ENCODE measurements at regions not wholly inside any gene's neighbourhood (a gene's known extent, or its start where the extent isn't known, plus 50 kb on each side); places are given as distances from the start of the nearest gene placed in this dataset.

- intact Hi-C loops (cut with micrococcal nuclease; ENCODE audit: unreplicated experiment): no loop called here
- Mint-ChIP-seq H3K4me3 (ENCODE audit: unreplicated experiment) (no peak overlapping the region), H3K4me1 (ENCODE audit: low read depth, unreplicated experiment) (no peaks in the 10 kb centered on the region), H3K27me3 (ENCODE audit: insufficient read depth, unreplicated experiment) (no peaks in the 10 kb centered on the region), H3K36me3 (ENCODE audit: insufficient read depth, unreplicated experiment) (no peaks in the 10 kb centered on the region), H3K27ac (ENCODE audit: unreplicated experiment) (no peak overlapping the region), H3K9me3 (ENCODE audit: unreplicated experiment) (no peaks in the 10 kb centered on the region)
- POLR2A ChIA-PET: no interaction called here
- Histone ChIP-seq H3K9me3 (no peaks in the 10 kb centered on the region), H3K36me3 (ENCODE audit: control insufficient read depth, insufficient read depth, low read length) (no peaks in the 10 kb centered on the region), H3K4me3 (ENCODE audit: low read depth, low read length) (no peak overlapping the region), H3K4me1 (no peaks in the 10 kb centered on the region), H3K27me3 (replicated peaks; ENCODE audit: control insufficient read depth, insufficient read depth, low read length) (no peaks in the 10 kb centered on the region)
- TF ChIP-seq, protein P1, sequence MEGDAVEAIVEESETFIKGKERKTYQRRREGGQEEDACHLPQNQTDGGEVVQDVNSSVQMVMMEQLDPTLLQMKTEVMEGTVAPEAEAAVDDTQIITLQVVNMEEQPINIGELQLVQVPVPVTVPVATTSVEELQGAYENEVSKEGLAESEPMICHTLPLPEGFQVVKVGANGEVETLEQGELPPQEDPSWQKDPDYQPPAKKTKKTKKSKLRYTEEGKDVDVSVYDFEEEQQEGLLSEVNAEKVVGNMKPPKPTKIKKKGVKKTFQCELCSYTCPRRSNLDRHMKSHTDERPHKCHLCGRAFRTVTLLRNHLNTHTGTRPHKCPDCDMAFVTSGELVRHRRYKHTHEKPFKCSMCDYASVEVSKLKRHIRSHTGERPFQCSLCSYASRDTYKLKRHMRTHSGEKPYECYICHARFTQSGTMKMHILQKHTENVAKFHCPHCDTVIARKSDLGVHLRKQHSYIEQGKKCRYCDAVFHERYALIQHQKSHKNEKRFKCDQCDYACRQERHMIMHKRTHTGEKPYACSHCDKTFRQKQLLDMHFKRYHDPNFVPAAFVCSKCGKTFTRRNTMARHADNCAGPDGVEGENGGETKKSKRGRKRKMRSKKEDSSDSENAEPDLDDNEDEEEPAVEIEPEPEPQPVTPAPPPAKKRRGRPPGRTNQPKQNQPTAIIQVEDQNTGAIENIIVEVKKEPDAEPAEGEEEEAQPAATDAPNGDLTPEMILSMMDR (IDR thresholded peaks at IDR 0.05; ENCODE audit: insufficient read depth in 1 of 2, low read depth in 1 of 2, low read length in 1 of 2, severe bottlenecking in 1 of 2, unreplicated experiment in 1 of 2): no peak
- CTCF ChIA-PET: no interaction called here
- BruUV-seq (replicated peaks): no TSS peak
- no peak for DNase-seq
These were observed 112.7 kb upstream of the NREP start for GRCh38 chr5:111869681-111870080.

DNA sequence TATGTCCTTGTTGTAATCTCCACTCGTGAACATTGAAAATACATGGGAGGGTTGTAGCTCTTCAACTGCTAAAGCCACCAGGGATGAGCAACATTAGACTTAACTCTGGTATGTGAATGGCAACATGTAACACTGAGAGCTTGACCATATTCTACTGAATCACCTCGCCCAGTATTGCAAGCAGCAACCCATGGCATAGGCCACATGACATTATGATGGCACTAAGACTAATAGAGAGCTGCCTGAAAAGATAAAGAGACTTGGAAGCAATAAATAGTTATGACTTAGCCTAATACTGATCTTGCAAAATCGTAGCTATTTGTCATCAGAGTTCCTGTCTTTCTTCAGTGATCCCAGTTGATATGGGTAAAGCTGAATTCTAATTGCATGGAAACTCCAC is 108.4 kb upstream of the NREP start:
- Mint-ChIP-seq H3K9me3 (ENCODE audit: unreplicated experiment) (no peaks in the 10 kb centered on the region), H3K27me3 (ENCODE audit: insufficient read depth, unreplicated experiment) (peaks cover 9% of the 10 kb centered on the region), H3K27ac (ENCODE audit: unreplicated experiment) (no peak overlapping the region), H3K4me3 (ENCODE audit: unreplicated experiment) (no peak overlapping the region), H3K4me1 (ENCODE audit: low read depth, unreplicated experiment) (no peaks in the 10 kb centered on the region), H3K36me3 (ENCODE audit: insufficient read depth, unreplicated experiment) (no peaks in the 10 kb centered on the region)
- intact Hi-C loops (cut with micrococcal nuclease; ENCODE audit: unreplicated experiment): no loop called here
- ChIA-PET POLR2A (no interaction called here), CTCF (no interaction called here)
- no peaks in the 10 kb centered on the region for H3K4me1 ChIP-seq
- BruUV-seq (replicated peaks): no TSS peak
- H3K36me3 ChIP-seq (ENCODE audit: control insufficient read depth, insufficient read depth, low read length): no peaks in the 10 kb centered on the region
- no peaks in the 10 kb centered on the region for H3K9me3 ChIP-seq
- DNase-seq: no peak
- H3K4me3 ChIP-seq (ENCODE audit: low read depth, low read length): no peak overlapping the region
- TF ChIP-seq, protein P1 (IDR thresholded peaks at IDR 0.05; ENCODE audit: insufficient read depth in 1 of 2, low read depth in 1 of 2, low read length in 1 of 2, severe bottlenecking in 1 of 2, unreplicated experiment in 1 of 2): no peak
- no peaks in the 10 kb centered on the region for H3K27me3 ChIP-seq (replicated peaks; ENCODE audit: control insufficient read depth, insufficient read depth, low read length)

DNA sequence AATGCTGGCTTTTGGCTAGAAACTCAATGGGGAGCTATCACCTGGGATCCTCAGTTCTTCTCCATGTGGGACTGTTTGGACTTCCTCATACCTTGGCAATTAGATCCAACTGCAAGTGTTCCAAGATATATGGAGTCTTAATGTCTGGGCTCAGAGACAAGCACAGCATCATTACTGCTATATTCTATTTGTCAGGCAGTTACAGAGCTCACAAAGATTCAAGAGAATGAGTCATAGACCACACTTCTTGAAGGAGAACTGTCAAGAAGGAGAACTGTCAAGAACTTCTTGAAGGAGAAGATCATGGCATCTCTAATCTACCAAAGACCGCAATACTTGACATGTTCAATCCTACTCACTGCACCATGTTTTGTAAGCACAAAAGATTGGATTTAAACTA is 106.8 kb upstream of the NREP start:
- intact Hi-C loops (cut with micrococcal nuclease; ENCODE audit: unreplicated experiment): no loop called here
- ChIA-PET POLR2A (no interaction called here), CTCF (interaction anchor here (0.6 kb wide), 1 partner anchor 558 kb away, joined by 3 read pairs; no protein-coding TSS in a partner anchor)
- no peaks in the 10 kb centered on the region for H3K27me3 ChIP-seq (replicated peaks; ENCODE audit: control insufficient read depth, insufficient read depth, low read length)
- H3K36me3 ChIP-seq (ENCODE audit: control insufficient read depth, insufficient read depth, low read length): no peaks in the 10 kb centered on the region
- no peaks in the 10 kb centered on the region for H3K9me3 ChIP-seq
- H3K4me1 ChIP-seq: no peaks in the 10 kb centered on the region
- no peak overlapping the region for H3K4me3 Mint-ChIP-seq (ENCODE audit: unreplicated experiment)
- no peak overlapping the region for H3K4me3 ChIP-seq (ENCODE audit: low read depth, low read length)
- TF ChIP-seq, protein P1 (IDR thresholded peaks at IDR 0.05; ENCODE audit: insufficient read depth in 1 of 2, low read depth in 1 of 2, low read length in 1 of 2, severe bottlenecking in 1 of 2, unreplicated experiment in 1 of 2): no peak
- H3K27ac Mint-ChIP-seq (ENCODE audit: unreplicated experiment): no peak overlapping the region
- no peaks in the 10 kb centered on the region for H3K9me3 Mint-ChIP-seq (ENCODE audit: unreplicated experiment)
- no peaks in the 10 kb centered on the region for H3K36me3 Mint-ChIP-seq (ENCODE audit: insufficient read depth, unreplicated experiment)
- BruUV-seq (replicated peaks): no TSS peak
- DNase-seq: no peak
- peaks cover 12% of the 10 kb centered on the region for H3K27me3 Mint-ChIP-seq (ENCODE audit: insufficient read depth, unreplicated experiment)
- H3K4me1 Mint-ChIP-seq (ENCODE audit: low read depth, unreplicated experiment): no peaks in the 10 kb centered on the region

Data from Caco-2 (cell line).